ENCODE measurements at regions not wholly inside any gene's neighbourhood (a gene's known extent, or its start where the extent isn't known, plus 50 kb on each side); places are given as distances from the start of the nearest gene placed in this dataset.
A peak's percentile ranks its signal among the peaks of the same experiment; 100 is the strongest.

GRCh38 chr18:24628326-24628725 is 167.9 kb downstream of the HRH4 start:
- DNase-seq = no peak

- no peak for DNase-seq
These were observed 169.5 kb downstream of the HRH4 start for GRCh38 chr18:24629921-24630320.

GRCh38 chr18:24630346-24630880 is 170.0 kb downstream of the HRH4 start:
- DNase-seq = no peak

- DNase-seq = no peak
These were observed 171.0 kb downstream of the HRH4 start for GRCh38 chr18:24631243-24632025.

GRCh38 chr18:24632158-24632988 is 171.9 kb downstream of the HRH4 start:
- no peak for DNase-seq

- DNase-seq = no peak
These were observed 172.7 kb downstream of the HRH4 start for GRCh38 chr18:24633121-24633520.

GRCh38 chr18:24649571-24649970 is 189.1 kb downstream of the HRH4 start:
- DNase-seq = no peak

- DNase-seq = no peak
These were observed 191.0 kb downstream of the HRH4 start for GRCh38 chr18:24651434-24651833.

- DNase-seq = peak; percentile 52
These were observed 195.6 kb downstream of the HRH4 start for GRCh38 chr18:24656050-24656449.

- peak; percentile 69 for DNase-seq
These were observed 196.4 kb downstream of the HRH4 start for GRCh38 chr18:24656551-24657443.

GRCh38 chr18:24657444-24657842 is 197.0 kb downstream of the HRH4 start:
- no peak for DNase-seq

GRCh38 chr18:24658302-24658701 is 197.9 kb downstream of the HRH4 start:
- DNase-seq = no peak

GRCh38 chr18:24659827-24660720 is 199.6 kb downstream of the HRH4 start:
- DNase-seq = no peak

GRCh38 chr18:24660956-24661355 is 200.5 kb downstream of the HRH4 start:
- DNase-seq = no peak

- no peak for DNase-seq
These were observed 202.0 kb downstream of the HRH4 start for GRCh38 chr18:24662412-24662821.

- DNase-seq = no peak
These were observed 202.6 kb downstream of the HRH4 start for GRCh38 chr18:24663026-24663425.

GRCh38 chr18:24669015-24669414 is 208.6 kb downstream of the HRH4 start:
- no peak for DNase-seq

- no peak for DNase-seq
These were observed 209.1 kb downstream of the HRH4 start for GRCh38 chr18:24669502-24669901.

- DNase-seq = no peak
These were observed 211.9 kb downstream of the HRH4 start for GRCh38 chr18:24672165-24672941.

GRCh38 chr18:24674200-24674599 is 213.8 kb downstream of the HRH4 start:
- DNase-seq = no peak

GRCh38 chr18:24674605-24675004 is 214.2 kb downstream of the HRH4 start:
- no peak for DNase-seq

All from NCI-H1694 treated with DMSO at 0.1 percent for 48 hours (cell line).